GM18858 (cell line): ENCODE measurements at regions not wholly inside any gene's neighbourhood (a gene's known extent, or its start where the extent isn't known, plus 50 kb on each side); places are given as distances from the start of the nearest gene placed in this dataset.

ENCODE experiments used
- ATAC-seq: cut with Tn5 transposase; IDR thresholded peaks from one replicate; pipeline ENCODE4 v1.9.1; 2021; ENCODE audit not compliant: unreplicated experiment

DNA sequence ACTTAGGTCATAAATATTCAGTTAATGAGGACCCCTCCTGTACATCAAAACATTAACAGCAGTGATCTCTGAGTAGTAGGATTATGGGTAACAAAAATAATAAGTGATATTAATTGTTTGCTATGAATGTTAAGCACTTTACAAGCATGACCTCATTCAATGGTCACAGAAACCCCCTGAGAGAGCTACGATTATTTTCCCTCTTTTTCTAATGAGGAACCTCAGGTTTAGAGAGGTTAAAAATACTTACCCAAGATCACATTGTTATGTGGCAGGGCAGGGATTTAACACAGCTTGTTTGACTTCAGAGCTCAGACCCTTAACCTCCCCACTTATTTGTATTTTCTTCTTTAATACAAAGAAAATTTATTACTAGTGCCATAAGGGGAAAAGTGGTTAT, 228.2 kb downstream of the TBL1XR1 start:
- no peak for ATAC-seq

DNA sequence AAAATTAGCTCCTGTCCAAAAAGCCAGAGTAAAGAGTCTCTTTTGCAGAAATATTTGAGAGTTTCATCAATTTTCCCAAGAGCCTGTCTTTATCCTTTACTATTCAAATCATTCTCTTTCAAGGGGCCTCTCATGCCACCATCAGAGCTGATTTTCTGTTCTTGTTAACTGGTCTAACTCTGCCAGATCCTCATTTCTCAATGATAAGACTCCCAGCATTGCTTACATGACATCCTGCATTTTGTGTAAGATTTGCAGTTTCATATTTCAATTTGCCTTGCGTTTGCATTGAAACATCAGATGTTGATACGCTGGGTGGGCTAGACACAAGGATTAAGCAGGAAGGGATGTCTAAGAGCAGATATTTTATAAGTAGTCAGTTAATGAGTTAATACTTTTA, 228.7 kb downstream of the TBL1XR1 start:
- ATAC-seq = no peak

DNA sequence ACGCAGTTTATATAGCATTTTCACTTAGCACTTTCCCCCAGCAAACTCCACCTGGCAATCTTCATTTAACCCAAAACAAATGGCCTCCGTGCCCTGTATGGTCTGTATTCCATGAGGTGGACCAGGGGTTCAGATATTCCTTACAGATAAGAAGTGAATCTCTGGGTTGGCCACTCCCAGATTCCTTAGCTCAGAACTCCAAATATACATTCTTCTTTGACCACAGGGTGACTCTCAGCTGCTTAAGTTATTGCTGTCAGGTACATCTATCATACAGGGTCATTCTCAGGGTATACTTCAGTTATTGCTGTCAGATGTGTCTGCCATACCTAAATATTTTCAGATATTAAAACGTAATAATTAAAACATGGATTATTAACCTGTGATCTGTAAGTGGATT, 229.8 kb downstream of the TBL1XR1 start:
- no peak for ATAC-seq

DNA sequence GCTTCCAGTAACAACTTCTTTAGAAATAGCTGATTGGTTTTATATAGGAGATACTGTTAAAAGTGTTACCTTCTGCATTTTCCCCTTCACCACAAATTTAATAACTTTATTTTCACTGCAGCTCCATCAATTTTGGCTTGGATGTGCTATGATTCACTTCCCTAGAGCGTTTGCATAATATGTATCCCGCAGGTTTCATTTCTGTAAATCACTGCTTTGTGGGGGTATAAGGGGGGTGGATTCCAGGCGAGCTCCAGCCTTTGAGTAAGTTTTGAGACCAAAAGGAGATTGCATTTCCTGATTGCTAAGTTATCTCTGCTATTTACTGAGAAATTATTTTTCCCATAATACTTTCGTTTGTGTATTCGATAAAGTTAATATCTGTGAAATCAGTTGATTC, 232.6 kb downstream of the TBL1XR1 start:
- no peak for ATAC-seq

DNA sequence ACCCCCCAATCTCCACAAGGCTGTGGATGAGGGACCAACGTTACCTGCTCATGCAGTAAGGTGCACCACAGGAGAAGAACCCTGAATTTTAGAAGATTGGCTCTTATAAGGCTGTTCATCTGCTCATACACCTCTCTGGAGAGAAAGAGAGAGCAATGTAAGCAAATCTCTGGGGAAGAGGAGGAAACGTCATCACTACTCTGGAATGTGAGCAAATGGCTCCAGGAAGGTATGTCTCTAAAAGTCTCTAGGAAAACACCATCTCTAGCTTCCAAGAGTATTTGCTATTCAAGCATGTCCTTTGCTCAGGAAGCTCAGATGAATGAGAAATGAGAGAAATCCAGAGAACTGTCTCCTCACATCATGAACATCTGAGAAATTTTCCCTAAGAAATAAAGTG, 235.4 kb downstream of the TBL1XR1 start:
- no peak for ATAC-seq

DNA sequence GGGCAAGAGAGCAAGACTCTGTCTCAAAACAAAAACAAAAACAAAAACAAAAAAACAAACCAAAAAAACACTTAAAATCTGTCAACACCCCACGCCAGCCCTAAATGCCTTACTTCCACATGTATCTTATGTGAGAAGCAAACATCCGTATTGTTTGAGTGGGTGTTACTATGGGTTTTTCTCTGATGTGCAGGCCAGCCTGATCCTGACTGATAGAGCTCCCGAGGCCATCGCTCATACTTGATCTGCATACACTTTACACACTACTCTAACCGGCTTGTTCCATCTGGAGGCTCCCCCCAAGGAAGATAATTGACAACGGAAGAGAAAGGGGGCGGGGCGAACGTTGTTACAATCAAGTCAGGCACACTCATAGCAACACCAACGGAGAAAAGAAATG, 237.4 kb downstream of the TBL1XR1 start:
- ATAC-seq = no peak

DNA sequence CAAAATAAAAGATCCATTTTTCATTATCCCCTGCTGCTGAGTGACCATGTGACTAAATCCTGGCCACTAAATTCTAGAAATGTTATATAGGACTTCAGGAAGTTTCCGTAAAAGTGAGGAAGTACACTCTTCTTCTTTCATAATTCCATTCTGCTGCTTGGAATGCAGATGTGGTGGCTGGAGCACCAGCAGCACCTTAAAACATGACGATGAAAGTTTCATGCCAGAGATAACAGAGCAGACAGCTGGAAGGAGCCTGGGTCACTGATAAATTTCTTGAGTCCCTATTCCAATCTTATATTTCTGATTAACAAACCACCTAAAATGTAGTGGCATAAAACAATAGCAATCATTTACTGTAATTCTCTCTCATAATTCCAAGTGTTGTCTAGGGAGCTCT, 238.7 kb downstream of the TBL1XR1 start:
- no peak for ATAC-seq

DNA sequence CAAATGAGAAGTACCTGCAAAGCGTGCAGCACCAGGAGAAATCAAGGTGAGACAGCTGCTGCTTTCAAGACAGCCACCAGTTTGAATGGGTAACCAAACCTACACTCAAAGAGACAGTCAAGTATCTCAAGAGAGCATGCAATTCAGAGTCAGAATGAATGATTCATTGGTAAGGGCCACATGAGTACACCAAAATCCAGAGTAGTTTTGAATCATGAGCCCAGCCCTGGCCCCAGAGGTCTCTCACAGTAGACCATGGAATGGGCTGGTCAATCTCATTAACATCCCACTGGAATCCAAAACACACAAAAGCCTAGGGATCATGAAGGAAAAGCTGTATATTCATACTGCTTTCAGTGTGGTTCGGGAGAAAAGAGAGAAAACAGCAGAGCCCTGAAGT, 242.8 kb downstream of the TBL1XR1 start:
- no peak for ATAC-seq

DNA sequence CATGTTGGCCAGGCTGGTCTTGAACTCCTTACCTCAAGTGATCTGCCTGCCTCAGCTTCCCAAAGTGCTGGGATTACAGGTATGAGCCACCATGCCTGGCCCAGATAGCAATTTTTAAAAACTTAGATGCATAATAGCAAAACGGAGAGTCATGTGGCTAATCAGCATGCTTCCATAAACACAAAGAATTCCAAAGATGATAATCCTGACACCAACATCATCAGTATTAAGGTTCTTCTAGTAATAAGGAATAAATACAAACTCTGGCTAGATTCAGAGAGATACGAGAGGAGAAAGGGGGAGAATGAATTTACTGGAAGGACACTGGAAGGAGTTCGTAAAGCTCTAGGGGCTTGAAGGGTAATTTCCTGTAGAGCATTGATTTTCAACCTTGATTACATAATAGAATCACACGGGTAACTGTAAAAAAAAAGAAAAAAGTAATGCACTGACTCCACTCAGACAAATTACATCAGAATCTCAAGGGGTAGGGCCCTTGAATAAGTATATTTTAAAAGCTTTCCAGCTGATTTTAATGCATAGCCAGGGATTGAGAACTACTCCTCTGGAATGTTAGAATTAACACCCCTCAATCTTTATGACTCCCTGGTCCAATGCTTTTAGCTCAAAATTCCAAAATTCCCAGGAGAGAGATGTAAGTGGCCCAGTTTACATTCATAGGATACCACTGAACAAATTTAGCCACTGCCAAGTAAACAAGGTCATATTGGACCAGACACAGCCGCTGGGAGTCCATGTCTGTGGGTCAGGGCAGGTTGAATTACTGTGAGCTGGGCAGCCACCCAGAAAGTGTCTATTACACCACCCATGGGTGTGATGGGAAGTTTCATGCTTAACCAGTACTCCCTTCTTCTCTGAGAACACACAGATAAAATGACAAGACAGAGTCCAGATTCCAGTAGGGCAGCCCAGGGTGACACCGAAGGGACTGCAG, 243.9 kb downstream of the TBL1XR1 start:
- no peak for ATAC-seq

DNA sequence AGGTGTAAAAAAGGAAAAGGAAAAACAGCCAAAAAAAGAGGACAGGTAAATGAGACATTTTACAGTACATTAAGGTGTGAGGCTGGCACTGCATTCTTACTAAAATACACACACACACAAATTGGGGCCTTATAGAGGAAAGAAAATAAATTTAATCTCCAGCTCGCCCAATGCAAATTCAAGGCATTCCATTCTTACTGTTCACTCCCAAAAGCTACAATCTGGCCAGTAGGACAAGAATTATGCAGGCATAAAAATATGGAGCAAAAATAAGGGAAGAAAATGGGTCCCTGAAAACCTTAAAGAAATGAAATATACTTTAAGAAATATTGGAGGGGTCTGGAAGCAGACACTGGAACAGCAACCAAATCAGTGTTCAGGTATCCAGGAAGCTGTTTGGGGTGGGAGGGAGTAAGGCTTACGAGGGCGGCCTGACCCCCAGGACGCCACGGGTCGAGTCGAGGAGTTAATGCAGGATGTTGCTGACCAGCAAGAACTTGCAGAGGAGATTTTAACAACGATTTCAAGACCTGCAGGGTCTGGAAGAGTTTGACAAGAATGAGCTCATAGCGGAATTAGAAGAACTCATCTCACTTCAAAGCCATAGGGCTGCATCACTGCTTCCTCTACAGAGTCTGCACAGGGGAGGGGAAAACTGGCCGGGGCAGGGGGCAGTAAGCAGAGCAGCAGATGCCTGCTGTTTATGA, 245.5 kb downstream of the TBL1XR1 start:
- no peak for ATAC-seq

DNA sequence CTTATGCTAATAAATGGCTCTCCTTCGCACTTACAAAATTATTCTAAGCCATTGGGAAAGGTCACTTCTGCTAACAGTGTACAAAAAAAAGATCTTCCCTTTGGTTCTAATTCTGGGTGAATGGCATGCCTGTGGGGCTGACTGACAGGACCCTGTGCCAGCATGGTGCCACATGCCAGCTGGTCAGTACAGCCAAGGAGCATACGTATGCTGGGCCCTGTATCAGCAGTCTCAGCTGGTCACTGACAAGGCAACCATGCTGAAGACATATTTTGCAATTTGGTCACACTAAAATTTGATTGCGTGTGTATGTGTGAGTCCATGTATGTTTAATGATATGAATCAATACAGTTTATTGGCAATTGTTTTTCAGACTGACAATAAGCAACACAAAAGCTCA, 246.1 kb downstream of the TBL1XR1 start:
- ATAC-seq = no peak

DNA sequence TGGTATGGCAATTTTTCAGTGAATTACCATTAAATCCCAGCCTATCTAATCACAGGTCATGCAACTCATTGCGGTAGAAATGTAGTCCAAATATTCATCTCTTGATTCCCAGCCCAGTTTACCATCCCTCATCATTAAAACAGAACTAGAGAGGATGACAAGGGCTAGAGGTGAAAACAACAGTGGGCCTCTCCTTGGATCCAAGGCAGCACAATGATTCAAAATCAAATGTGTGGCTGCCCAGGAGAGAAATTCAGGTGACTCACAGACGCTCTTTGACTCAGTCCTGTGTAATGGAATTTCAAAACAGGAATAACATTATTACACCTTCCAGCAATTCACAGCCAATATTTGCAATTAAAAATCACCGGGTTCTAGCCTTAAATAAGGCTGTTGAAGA, 246.5 kb downstream of the TBL1XR1 start:
- ATAC-seq = no peak

DNA sequence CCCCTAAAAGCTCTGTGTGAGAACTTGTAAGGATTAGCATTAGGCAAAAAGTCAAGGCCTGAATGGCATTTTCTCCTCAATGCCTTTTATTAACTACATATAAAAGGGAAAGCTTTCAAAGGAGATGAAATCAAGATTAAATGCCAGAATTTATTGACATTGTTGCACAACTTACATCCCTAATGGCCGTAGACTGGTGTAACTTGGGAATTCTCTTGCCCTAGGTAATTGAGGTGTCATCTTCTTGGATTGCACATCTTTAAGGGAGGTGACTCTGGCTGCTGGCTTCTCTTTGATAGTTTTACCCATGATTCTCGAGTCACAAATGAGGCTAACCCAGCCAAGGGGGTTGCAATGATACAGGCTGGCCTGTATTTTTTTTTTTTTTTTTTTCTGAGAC, 249.1 kb downstream of the TBL1XR1 start:
- no peak for ATAC-seq

DNA sequence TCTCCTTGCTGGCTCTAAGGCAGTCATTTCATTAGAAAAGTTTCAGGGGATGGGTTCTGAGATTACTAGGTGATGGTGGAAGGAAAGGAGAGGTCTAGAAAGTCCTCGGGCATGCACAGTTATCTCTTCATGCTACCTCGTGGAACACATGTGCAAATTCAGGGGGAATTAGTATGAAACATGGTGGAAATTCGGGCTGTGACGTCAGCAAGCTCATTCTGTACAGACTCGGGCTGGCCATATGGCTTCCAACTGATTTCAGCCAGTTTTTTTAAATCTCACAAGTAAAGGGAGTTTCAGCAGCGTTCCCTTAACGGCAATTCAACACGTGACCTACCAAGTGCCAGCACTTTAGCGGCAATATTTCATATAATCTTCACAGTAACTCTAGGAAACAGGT, 251.1 kb downstream of the TBL1XR1 start:
- ATAC-seq = no peak

DNA sequence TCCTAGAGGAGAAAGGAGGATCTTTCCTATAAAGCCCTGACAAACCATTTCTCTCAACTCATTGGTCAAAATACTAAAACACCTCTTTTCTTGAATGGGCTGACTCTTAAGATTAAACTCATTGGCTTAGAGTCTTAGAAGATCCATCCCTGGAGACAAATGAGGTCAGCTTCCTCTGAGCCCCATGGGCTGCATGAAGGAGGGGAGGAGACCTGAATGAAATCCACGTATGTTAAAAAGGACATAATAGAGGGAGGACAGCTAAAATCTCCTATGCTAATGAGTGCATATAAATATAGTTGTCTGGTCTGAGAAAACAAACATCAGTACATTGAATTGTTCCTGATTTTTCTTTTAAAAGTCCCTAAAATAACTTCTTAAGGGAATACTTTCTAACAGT, 255.0 kb downstream of the TBL1XR1 start:
- ATAC-seq = no peak

DNA sequence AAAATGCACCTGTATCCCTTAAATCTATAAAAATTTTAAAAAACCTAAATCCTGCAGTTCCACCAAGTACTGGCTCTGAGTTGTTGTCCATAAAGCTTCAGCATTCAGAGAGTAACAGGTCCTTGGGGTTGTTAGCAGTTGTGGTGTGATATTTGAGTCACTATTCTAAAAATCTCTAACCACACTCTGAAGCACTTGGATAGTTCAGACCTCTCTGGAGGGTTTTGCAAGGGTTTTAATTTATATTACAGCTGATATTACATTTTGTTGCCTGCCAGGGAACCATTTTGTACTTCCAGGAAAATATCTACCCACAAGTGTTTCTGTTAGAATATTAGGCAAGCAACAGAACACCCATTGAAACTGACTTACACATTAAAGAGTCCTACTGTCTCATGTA, 255.6 kb downstream of the TBL1XR1 start:
- no peak for ATAC-seq

DNA sequence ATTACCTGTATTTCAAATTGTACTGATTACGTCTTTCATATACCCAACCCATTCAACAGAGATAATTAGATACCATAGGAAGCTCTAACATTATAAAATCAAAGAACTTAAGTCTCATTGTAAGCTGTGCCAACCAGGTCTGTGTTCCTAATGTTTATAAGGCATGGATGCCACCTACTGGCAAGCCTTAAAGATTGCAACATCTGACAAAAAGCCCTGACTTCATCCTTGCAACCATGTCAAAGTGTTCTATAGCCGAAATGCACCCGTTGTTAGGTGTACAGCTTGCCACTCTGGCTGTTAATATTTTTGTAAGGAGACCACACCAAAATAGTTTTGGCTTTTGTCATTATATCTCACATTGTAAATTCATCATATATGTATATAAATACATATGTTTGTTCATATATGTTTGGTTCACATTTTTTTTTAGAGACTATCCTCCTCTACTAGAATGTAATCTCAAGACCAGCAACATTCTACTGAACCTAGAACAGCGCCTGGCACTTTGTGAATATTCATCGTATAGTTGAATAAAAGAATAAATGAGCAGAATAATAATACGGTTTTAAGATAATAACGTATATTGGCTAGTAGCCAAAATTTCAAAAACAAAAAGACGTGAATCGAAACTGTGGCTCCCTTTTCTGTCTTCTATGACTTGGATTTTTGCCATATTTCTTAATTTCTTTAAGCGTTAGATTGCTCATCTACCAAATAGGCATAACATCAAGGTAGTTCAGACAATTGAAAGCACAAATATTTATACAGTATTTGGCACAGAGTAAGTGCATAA, 258.1 kb downstream of the TBL1XR1 start:
- peak; percentile 97 for ATAC-seq

DNA sequence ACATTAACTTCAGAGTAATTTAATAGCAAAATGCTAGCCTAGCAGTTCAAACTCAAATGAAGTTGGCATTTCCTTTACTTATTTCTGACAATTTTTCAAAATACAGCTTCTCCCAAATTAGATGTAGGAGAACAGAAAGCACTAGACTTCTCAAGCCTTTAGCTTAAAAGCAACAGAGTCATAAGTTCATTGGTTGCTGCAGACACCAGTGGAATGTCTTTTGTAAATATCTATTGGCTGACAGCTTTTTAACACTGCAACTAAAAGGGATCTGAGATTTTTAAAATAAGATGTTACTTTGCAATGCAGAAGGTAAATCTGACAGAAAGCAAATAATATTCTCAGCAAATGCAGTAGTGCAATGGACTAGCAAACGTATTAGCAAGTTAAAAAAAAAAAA, 259.3 kb downstream of the TBL1XR1 start:
- ATAC-seq = no peak

DNA sequence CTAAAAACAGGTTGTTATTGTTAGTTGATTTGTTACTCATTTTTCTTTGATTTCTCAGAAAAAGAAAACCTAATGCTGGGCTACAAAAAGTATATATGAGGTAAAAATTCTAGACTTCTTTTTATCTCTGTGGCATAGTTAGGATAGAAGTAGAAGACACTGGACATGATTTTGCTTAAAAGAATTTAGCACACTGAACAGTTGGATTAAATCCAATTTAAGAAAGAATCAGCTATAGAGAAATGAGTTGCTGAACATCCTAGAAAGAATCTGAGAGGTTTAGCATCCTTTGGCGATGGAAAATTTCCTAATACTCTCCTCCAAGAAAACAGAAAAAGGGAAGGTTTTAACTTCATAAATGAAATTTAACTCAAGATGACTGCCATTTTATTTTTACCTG, 259.7 kb downstream of the TBL1XR1 start:
- no peak for ATAC-seq

DNA sequence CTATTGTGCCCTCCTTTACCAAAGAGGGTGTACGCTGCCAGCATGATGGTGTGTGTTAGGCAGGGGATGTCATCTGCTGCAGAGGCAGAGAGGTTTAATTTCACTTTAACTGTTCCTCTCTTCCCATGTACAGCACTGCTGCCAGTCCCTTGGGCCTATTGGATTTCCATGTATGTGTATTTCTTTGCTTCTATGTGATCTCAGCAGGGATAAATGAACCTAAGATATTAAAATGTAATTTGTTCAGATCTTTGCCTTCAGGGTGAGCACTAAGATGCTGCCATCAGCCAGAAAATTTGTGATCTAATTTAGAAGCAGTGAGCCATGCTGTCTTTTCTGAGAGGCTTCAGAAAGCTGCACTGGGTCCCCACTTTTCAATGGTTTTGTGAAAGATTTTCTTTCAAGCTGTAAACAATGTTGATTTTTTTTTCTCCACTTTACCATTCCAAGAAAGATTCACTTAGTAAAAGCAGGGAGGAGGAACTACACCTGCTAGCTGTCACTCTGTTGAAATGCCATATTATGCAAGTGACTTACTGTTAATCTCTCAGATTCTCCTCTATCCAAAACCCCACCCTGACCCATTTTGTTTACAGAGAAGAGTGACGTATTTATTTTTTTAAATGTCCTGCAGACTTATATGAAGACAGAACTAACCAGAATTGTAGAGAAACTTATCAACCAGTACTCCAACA, 261.9 kb downstream of the TBL1XR1 start:
- no peak for ATAC-seq

DNA sequence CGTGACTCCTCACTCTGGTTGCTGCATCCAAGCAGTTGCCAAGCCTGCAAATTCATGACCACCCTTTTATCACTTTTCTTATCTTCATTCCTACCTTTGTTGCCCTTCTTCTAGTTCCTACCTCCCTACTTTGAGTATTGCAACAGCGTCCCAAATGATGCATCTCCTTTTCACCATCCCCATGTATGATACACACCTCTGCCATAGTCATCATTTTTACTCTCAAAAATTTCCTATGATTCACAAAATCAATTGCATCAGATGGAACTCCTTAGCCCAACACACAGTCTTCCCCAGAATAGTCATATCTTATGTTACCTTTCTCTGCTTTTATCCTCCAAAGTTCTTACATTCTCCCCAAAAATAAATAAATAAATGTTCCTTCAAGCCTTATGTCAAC, 262.6 kb downstream of the TBL1XR1 start:
- no peak for ATAC-seq
